Retinal pigment epithelial cell (primary cell): ENCODE measurements at regions not wholly inside any gene's neighbourhood (a gene's known extent, or its start where the extent isn't known, plus 50 kb on each side); places are given as distances from the start of the nearest gene placed in this dataset.

ENCODE experiments used
- DNase-seq: peaks from one replicate; pipeline ENCODE4 v3.0.0-alpha.2; 2010; ENCODE audit warnings: low read depth
- H3K4me3 ChIP-seq: 2 replicates; pipeline ENCODE4 v1.5.1; 2011; ENCODE audit warnings: mild to moderate bottlenecking, low read length, control low read depth, moderate library complexity
- TF ChIP-seq, protein P1 (sequence below): conservative IDR thresholded peaks from 2 replicates; pipeline ENCODE4 v1.5.1; 2011; ENCODE audit warnings: low read depth, low read length, control low read depth, inconsistent platforms

DNA sequence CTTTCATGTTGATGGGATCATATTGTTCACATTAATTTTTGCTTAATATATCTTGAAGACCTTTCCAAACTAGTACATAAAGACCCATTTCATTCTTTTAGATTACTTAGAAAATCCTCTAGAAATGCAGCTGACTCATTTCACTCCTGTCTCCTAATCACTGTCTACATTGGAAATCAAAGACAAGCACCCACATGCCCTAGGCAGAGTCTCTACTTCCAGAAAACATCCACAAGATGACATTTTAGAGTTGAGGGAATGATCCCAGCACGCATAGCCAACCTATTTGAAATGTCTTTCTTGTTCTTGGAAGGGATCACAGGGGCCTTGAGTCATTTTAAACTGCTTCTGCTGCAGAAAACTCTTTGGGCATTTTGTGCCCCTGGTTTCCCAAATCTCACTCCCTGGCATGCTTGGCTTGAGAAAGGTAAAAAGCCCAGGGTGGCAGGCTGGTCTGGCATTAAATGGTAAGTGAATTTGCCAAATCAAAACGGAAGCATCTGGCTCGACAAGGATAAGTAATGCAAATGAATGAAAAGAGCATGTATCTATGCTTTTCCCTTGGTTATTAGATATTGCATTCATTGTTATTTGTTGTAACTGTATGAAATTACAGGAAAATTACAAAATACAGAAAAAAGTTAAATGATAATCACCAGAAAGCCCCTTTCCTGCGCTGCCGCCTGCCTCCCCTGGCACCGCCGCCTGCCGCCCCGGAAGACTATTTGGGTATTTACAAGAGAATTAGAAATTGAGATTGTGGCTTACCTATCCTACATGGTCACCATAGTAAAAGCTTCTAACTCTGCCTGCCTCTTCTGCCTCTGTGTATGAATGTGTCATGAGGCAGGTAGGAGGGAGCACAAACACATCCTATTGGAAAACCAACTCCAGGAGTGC lies 225.3 kb downstream of the PTEN start:
- no peak for DNase-seq

DNA sequence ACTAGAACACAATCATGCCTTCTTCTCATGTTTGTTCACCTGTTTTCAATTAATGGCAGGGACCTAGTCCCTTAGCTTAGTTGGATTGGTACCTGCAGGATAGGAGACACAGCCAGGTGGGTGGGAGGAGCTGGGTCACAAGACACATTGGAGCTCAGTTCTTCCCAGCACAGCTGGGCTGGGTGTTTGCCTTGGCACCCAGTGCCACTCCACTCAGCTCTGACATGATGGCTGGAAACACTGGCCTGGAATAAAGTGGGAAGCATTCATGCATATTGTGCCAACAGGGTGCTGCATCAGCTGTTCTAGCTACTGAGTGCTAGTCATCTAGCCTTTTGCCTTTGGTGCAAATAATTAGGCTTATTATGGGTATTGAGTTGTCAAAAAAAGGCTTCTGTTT lies 226.1 kb downstream of the PTEN start:
- no peak for DNase-seq
- no peak overlapping the region for H3K4me3 ChIP-seq
- TF ChIP-seq, protein P1, sequence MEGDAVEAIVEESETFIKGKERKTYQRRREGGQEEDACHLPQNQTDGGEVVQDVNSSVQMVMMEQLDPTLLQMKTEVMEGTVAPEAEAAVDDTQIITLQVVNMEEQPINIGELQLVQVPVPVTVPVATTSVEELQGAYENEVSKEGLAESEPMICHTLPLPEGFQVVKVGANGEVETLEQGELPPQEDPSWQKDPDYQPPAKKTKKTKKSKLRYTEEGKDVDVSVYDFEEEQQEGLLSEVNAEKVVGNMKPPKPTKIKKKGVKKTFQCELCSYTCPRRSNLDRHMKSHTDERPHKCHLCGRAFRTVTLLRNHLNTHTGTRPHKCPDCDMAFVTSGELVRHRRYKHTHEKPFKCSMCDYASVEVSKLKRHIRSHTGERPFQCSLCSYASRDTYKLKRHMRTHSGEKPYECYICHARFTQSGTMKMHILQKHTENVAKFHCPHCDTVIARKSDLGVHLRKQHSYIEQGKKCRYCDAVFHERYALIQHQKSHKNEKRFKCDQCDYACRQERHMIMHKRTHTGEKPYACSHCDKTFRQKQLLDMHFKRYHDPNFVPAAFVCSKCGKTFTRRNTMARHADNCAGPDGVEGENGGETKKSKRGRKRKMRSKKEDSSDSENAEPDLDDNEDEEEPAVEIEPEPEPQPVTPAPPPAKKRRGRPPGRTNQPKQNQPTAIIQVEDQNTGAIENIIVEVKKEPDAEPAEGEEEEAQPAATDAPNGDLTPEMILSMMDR: no peak

More for the DNA sequence above, 225.3 kb downstream of the PTEN start:
- no peak overlapping the region for H3K4me3 ChIP-seq
- TF ChIP-seq, protein P1: no peak

DNA sequence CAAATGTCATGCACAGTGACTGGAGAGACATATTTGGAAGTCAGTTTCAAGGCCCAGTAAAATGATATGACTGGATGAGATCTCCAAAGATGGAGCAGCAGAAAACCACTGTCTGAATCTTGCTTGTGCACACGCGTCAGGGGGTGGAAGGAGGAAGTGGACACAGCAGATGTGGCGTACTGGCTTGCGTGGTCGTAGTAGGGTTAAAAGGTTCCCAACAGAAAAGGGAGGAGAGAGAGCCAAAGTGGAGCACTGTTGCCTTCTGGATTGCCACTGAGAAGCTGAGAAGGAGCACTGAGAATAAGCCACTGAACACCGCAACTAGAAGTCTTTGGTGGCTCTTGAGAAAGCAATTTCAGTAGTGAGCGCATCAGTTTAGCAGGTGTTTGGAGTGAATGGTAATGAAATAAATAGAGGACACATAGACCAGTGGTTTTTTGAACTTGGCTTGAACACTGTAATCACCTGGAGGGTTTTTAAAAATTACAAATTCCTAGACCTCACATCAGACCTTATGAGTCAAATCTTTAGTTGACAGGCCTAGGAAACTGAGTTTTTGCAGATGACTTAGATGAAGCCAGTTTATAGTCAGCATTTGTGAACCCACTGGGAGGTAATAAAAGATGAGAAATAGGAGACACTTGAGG lies 227.3 kb downstream of the PTEN start:
- H3K4me3 ChIP-seq: no peak overlapping the region
- TF ChIP-seq, protein P1: no peak
- no peak for DNase-seq

DNA sequence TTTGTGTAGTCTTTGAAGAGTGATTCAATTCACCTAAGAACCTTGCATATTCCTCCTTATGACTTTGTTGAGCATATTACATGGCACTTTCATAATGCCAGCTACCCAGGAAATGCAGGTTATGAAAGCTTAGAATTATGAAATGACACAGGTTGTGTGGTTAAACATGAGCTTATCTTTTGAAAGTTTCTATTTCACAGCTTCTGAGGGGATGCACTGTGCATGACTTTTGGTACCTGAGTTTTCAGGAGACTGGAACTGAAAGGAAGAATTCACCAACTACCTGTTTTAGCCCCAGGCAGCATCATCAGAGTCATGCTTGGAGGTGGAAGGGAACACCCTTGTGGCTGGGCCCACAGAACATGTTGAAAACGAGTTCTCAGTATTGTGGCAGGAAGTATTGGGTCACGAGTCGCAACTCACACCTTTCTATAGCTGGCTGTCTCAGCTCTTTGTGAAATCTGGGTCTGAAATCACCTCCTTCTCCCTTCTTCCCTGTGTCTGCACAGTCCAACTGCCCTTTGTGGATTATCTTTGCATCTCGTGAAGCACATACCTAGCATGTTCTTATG lies 228.2 kb downstream of the PTEN start:
- no peak overlapping the region for H3K4me3 ChIP-seq
- DNase-seq: no peak
- TF ChIP-seq, protein P1: no peak

DNA sequence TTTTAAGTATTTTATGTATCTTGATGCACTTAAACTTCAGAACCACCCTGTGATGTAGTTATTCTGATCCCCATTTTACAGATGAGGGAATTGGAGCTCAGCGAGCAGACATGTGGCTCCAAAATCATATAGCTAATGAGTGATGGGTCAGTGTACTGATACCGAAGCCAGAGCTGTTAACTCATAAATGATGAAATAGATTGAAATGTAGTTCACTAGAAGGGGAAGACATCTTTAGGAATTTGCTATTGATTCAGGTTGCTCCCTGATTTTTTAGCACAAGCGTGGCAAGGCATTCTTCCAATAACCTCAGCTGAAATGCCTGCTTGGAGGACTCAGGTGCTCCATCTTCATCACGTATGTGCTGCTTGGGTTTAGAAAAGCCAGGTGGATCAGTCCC lies 228.8 kb downstream of the PTEN start:
- no peak for DNase-seq
- H3K4me3 ChIP-seq: no peak overlapping the region
- TF ChIP-seq, protein P1: no peak

DNA sequence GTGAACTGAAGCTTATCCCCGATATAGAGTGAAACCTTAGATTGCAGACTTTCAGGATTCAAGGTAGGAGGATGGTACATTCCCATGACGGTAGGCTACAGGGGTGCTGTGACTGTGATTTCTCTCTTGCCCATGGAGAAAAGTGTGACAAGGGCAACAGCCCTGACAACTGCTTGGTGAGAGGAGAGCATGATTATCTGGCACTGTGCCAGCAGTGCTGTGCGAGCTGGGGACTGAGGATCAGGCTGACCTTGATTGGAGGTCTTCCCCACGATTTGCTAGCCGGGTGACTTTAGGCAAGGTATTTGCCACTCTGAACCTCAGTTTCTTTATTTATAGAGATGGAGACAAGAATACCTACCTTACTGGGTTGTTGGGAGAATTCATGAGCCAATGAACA lies 229.5 kb downstream of the PTEN start:
- H3K4me3 ChIP-seq: no peak overlapping the region
- no peak for DNase-seq
- TF ChIP-seq, protein P1: no peak

DNA sequence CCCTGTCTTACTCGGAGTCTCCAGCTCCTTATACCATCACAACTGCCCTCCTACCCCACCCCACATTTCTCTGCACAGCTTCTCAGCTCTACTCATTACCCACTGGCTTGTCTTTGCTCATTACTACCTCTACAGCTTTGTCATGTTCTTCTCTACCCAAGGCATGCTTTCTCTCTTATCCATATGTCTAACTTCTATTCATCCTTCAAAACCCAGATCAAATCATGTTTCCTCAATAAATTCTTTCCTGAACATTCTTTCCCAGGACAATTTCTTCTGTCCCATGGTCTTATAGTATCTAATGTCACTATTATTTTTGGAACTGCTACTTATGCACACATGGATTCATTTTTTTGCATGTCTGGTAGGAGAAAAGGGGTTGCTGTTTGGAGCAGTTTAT lies 231.4 kb downstream of the PTEN start:
- TF ChIP-seq, protein P1: no peak
- no peak for DNase-seq
- no peak overlapping the region for H3K4me3 ChIP-seq
